ENCODE measurements at regions not wholly inside any gene's neighbourhood (a gene's known extent, or its start where the extent isn't known, plus 50 kb on each side); places are given as distances from the start of the nearest gene placed in this dataset.

- no peak for DNase-seq
These were observed 111.0 kb upstream of the APC start for GRCh38 chr5:112626715-112627114.

- no peak for DNase-seq
These were observed 109.3 kb upstream of the APC start for GRCh38 chr5:112628214-112628980.

- DNase-seq, result no peak
These were observed 107.3 kb upstream of the APC start for GRCh38 chr5:112630246-112631009.

GRCh38 chr5:112634166-112634565, 103.5 kb upstream of the APC start:
- DNase-seq, result no peak

GRCh38 chr5:112634796-112635195, 102.9 kb upstream of the APC start:
- no peak for DNase-seq

GRCh38 chr5:112635276-112635675, 102.4 kb upstream of the APC start:
- no peak for DNase-seq

GRCh38 chr5:112635771-112636731, 101.6 kb upstream of the APC start:
- DNase-seq, result no peak

- DNase-seq, result no peak
These were observed 100.9 kb upstream of the APC start for GRCh38 chr5:112636751-112637150.

- no peak for DNase-seq
These were observed 100.3 kb upstream of the APC start for GRCh38 chr5:112637343-112637742.

- no peak for DNase-seq
These were observed 97.1 kb upstream of the APC start for GRCh38 chr5:112640546-112640945.

- DNase-seq, result no peak
These were observed 96.1 kb upstream of the APC start for GRCh38 chr5:112641515-112642110.

GRCh38 chr5:112642885-112643284, 94.8 kb upstream of the APC start:
- no peak for DNase-seq

GRCh38 chr5:112643339-112643971, 94.2 kb upstream of the APC start:
- DNase-seq, result no peak

- DNase-seq, result no peak
These were observed 91.3 kb upstream of the APC start for GRCh38 chr5:112646139-112646936.

GRCh38 chr5:112647428-112647827, 90.3 kb upstream of the APC start:
- DNase-seq, result no peak

GRCh38 chr5:112648264-112648663, 89.4 kb upstream of the APC start:
- no peak for DNase-seq

GRCh38 chr5:112649882-112650281, 87.8 kb upstream of the APC start:
- DNase-seq, result no peak

GRCh38 chr5:112653638-112654205, 84.0 kb upstream of the APC start:
- DNase-seq, result no peak

- DNase-seq, result no peak
These were observed 82.2 kb upstream of the APC start for GRCh38 chr5:112655513-112655912.

GRCh38 chr5:112656451-112656850, 81.2 kb upstream of the APC start:
- no peak for DNase-seq

All from left kidney (tissue), 1 donor.